GM21825 (cell line): ENCODE measurements at regions not wholly inside any gene's neighbourhood (a gene's known extent, or its start where the extent isn't known, plus 50 kb on each side); places are given as distances from the start of the nearest gene placed in this dataset.

Experiments
- ATAC-seq: cut with Tn5 transposase; IDR thresholded peaks from one replicate; pipeline ENCODE4 v1.9.1; 2021; ENCODE audit warnings: mild to moderate bottlenecking, moderate library complexity; ENCODE audit not compliant: unreplicated experiment

DNA sequence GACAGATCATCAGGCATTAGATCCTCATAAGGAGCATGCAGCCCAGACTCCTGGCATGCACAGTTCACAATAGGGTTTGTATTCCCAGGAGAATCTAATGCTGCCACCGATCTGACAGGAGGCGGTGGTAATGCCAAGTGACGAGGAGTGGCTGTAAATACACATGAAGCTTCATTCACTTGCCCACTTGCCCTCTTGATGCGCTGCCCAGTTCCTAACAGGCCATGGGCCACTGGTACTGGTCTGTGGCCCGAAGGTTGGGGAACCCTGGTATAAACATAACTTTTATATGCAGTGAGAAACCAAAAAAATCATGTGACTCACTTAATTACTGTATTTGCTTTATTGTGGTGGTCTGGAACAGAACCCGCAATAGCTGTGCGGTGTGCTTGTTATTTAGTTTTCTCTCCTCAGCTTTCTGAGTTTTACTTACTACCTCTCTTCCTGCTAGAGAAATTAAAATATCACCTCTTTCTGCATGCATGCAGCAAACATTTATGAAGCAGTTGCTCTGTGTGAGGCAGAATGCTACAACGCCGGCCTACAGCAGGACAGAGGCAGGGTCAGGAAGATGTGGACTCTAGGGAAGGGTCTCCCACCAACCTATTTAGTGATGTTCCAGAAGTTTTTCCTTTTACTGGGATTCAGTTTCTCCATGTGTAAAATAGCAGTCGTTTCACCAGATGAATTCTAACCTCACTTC, 151.3 kb downstream of the MAF start:
- no peak for ATAC-seq

DNA sequence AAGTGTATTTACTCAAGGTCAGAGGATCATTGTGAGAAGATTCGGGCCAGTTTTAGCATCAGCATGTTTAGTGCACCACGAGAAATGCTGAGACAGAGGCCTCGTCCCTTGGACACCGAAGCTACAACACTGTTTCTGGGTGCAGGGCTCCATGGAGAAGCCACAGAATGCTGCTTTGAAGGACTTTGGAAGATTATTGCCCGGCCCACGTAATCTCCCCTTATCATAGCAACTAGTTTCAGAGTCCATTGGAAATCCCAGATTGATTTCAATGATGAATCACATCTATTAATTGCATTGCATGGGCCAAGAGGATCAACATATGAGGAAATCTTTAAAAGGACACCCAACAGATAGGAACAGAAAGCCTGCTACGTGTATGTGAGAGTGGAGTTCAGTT, 156.0 kb downstream of the MAF start:
- no peak for ATAC-seq

DNA sequence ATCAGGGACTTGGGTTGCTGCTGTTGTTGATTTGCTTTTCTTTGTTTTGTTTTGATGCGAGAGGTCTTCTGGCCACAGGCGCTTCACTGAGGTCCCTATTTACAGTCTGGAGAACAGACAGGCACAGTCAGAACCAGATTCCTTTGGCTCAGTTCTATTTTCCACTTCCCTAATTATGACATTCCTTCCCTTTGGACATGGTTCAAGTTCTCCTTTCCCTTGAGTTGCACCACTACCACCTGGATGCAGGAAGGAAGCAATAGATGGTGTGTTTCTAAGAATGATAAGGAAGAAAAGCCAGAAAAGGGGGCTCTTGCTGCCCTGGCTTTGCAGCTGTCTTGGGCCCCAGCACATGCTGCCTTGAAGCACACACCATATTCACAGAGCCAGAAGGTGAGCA, 160.6 kb downstream of the MAF start:
- no peak for ATAC-seq

DNA sequence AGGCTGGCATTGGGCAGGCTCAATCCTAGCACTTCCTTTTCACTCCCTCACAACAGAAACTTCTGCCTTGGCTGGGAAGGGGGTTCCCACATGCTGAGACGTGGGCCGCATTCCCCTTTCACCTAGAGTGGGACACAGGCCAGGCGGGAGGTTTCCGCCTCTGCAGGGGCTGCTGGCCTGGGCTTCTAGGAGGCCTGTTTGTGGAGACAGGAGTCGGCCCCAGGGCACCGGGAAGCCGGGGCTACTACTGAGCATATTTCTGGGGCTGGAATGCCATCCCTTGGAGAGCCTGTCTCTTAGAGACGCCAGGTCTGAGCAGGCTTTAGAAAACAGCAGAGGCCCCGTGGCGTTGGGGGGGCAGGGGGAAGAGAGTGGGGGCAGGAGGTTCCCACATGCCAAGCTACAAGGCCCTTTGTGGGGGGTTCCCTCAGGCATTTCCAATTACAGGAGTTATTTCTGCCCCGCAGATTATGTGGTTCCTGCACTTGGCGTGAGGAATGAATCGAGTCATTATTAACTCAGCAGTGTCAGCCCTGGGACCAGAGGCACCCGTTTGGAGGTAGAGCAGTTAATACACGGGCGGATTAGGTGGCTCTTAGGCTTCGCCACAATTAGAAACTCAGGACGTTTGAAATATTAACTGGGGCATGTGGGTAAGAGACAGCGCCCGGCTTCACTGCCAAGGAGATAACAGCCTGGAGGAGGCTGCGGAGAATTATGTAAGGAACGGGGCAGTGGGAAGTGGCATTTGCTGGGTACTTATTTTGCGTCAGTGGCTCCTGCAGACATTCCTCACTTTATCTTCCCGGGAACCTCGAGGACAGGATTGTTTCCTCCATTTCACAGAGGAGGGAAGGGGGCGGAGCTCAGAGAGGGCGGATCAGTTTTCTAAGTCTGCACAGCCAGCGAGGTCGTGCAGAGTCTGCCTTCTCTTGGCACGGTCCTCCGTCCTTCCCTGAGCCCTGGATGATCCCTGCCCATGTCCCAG, 162.5 kb downstream of the MAF start:
- ATAC-seq = no peak

DNA sequence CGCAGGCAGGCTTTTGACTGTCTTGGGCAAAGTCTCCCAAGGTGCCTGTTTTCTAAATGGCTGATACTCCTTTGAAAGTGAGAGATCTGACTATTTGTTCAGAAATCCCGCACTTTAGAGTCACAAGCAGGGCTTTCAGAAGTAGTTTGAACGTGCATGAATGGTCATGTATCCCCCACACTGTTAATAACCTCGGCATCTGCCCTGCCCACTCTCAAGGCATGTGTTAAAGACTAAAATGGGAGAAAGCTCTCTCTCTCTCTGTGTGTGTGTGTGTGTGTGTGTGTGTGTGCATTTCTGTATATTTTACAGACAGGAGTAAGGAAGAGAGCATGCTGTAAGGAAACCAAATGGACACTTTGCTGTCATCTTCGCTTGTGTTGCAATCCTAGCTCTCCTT, 163.7 kb downstream of the MAF start:
- ATAC-seq = no peak

DNA sequence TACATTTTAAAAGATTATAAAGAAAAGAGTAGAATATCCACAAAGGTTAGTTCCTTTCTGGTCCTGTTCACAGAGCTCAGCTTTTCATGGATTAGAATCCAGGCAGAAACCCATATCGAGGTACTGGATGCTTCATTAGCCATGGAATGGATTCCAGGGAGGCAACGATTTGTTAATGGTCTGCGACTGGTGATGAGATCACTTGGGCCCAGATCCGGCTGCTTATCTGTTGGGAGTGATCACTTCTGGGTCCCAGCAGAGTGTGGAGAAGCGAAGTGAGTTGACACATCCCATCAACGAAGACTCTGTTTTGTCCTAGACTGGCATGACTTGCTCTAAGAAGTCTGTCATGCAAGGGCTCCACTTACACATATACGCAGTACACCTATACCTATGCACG, 165.8 kb downstream of the MAF start:
- ATAC-seq = no peak

DNA sequence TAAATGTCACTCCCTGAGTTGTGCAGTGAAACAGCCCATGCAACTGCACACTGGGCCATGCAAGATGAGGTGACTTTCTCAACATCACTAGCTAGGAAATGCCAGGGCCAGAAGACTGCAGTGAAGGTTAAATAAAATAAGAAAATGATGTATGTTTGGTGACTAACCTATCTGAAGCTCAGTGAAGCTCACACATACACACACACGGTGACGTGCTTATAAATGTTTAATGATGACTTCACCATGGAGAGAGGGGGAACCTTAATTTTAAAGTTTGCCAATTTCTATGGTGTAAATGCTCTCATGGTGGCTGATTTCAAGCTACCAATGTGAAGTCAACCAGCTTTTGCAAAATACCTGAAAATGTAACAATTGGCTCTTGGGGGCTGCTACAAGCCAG, 166.4 kb downstream of the MAF start:
- no peak for ATAC-seq

DNA sequence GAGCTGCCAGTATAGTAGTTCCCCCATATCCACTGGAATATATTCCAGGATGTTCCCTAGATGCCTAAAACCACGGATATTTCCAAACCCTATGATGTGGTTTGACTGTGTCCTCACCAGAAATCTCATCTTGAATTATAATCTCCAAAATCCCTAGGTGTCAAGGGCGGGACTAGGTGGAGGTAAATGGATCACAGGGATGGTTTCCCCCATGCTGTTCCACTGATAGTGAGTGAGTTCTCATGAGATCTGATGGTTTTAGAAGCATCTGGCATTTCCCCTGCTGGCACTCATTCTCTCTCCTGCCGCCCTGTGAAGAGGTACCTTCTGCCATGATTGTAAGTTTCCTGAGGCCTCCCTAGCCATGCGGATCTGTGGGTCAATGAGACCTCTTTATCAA, 168.6 kb downstream of the MAF start:
- ATAC-seq = no peak

DNA sequence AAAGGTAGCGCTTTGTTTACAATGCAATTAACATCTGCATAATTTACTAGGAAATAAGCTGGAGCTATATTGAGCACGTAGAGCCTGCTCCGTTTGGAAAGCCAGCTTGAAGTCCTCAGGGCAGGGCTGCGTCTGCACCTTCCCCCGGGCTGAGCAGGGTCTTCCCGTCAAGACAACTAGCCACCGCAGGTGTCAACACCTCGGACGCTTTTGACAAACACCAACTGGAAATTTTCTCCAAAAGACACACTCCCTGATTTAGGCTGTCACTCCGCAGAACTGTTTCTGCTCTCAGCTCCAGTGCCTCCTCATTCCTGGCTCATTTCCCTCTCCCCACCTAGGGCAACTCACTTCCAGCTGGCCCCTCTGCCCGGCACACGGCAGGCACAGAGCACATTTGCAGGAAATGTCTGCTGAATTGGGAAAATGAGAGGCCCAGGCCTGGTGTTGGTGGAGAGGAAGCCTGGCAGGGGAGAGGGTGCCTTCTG, 170.3 kb downstream of the MAF start:
- no peak for ATAC-seq

DNA sequence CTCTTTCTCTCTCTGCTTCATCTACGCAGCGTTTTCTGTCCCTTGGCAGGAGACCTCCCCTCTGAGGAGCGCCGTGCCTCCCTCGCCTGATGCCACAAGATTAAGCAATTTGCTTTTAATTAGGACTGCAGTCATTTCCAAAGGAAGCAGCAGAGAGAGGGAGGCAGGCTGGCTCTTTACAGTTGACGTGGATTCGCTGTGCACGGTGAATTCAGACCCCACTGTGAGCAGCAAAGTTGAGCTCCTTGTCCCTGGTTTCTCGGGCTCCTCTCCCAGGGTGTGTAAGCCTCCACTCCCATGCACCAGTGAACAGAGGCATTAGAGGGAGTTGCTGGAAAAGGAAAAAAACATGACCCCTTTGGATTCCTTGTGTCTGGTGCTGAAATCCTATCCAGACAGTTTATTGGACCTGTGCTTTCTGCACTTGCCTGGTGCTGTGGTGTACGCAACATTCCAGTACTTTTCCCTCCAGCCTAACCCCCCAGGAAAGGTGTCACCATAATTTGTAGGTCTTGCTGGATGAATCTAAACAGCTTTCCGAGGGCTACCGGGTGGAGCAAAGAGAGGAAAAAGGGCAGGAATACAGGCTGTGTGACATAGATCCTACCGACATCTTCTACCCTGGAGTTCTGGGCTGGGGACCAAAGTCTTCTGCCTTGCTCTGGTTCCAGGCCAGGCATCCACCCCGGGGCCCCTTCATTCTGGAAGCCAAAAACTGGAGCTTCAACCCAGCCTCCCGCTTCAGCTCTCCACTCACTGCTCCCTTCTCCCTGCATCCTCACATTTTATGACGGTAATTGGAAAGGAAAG, 171.0 kb downstream of the MAF start:
- no peak for ATAC-seq

DNA sequence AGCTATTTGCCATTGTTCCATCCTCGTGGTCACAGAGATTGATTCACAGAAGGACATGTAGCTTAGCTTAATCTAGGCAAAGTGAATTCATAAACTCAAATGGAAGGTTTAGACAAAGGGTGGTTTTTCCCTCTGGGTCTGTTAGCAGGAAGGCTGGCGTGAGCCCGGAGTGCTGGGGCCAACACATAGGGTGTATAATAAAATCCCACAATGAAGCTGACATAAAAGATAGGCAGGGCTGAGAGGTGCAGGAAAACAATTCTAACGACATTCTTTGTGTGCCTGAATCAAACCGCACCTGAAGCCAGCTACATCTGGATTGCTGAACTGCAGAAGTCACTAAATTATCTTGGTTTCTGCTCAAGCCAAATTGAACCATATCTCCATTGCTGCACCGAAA, 173.9 kb downstream of the MAF start:
- no peak for ATAC-seq

DNA sequence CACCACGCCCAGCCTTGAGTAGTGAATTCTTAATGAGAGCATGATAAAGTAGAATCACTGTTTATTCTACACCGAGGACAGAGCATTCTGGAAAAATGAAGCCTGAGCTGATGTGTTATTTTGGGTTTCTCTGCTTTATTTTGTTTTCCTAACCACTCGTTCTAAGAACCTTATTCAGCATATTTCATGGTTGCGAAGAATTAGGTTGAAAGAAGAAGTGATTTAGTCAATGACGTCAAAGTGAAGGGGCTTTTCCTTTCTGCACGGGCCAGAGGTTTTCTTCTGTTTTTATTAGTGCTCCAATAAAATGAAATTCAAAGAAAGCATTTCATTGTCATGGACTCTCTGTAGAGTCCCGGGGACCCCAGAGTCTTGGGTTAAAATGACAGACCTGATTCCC, 178.5 kb downstream of the MAF start:
- no peak for ATAC-seq

DNA sequence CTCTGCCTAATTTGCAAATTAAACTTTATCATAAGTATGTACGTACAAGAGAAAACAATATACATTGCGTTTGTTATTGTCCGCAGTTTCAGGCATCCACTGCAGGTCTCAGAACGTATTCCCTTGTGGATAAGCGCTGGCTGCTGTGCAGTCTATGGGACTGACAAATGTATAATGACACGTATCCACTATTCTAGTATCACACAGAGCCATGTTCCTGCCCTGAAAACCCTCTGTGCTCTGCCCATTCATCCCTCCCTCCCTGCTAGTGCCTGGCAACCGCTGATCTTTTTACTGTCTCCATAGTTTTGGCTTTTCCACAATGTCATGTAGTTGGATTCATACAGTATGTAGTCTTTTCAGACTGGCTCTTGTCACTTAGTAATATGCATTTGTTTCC, 179.4 kb downstream of the MAF start:
- no peak for ATAC-seq

DNA sequence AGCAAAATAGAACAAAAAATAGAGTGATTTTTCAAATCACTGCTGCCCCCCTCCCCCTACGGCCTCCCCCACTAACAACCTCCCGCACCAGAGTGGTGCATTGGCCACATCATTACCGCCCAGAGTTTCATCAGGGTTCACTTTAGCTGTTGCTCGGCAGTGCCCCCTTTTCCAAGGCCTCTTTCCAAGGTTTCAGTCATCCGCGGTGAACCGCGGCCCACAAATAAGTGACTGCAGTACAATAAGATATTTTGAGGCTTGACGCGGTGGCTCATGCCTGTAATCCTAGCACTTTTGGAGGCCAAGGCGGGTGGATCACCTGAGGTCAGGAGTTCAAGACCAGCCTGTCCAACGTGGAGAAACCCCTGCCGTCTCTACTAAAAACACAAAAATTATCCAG, 180.0 kb downstream of the MAF start:
- ATAC-seq = no peak

DNA sequence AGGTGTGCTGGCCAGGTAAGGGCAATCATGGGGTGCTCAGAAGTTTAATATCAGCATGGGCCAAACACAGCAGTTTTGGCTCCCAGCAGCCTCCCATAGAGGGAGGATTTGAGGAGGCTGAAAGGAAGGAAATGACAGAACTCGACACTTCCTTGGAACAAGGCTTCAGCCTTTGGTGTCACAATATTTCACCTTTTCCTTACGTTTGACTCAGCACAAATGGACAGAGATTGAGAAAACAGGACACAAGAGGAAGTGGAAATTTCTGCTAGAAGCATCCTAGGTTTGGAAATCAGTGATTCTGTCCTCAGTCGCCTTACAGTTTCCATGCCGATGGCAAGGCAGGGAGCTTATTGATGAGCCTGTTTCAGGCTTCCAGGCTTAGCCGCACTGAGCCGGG, 181.4 kb downstream of the MAF start:
- ATAC-seq = no peak

DNA sequence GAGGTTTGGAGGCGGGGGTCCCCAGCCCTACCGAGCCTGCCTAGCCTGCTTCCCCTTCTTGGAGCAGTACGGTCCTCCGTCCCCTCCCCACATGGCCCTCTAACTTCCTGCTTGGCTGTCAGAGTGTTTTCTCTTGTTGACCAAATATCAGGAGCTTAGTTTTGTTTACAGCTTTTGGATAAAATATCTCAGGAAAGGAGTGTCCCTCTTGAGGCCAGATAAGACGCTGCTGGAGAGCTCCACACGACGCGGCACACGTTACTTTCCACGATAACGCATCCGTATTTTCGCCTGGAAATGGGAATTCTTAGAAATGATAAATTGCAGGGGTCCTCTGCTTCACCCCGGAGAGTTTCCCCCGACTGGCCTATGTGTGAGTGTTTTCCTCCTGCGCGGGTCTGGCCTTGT, 182.9 kb downstream of the MAF start:
- ATAC-seq = no peak

DNA sequence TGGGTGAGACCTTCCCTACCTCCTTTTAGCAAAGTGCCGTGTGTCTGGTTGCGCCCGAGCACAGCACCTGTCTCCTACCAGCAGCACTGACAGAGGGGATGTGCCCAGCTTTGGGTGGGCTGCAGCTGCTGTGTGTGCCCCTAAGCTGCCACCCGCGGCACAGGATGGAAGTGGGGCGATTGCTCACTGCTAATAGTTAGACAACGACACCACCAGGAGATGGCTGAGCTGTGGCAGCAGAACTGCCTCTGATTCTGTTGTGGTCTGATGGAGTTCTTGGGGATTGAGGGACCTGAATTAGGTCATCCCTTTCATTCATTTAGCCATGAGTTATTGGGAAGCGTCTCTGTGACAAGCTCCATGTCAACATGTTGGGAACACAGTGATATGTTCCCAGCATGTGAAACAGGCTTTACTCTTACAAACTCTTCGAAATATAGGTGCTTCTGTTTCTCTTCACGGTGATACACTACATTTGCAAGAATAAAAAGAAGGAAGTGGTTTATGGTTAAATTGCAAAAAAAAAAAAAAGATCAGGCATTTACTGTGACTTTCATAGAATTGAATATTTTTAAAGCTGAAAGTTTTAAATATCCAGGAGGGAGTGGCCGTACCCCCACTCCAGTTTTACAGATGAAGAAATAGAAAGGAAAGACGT, 184.4 kb downstream of the MAF start:
- ATAC-seq = no peak

DNA sequence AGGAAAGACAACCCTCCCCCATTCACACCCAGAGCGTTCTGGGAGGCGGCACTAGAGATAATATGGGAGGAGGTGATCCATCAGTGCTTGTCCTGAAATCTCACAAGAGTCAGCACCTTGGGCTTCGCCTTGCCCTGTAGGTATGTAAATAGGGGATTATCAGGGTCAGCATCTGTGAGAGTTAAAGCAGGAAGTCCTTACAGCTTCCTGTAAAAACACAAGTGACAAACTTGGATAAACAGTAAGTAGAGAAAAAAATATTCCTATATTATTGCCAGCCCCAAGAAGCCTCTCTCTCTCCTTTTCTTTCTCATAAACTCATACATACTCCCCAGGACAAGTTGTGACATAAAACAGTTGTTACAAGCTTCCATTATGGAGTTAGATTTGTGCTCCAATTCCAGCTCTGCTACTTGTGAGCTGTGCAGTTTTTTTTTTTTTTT, 187.7 kb downstream of the MAF start:
- no peak for ATAC-seq

DNA sequence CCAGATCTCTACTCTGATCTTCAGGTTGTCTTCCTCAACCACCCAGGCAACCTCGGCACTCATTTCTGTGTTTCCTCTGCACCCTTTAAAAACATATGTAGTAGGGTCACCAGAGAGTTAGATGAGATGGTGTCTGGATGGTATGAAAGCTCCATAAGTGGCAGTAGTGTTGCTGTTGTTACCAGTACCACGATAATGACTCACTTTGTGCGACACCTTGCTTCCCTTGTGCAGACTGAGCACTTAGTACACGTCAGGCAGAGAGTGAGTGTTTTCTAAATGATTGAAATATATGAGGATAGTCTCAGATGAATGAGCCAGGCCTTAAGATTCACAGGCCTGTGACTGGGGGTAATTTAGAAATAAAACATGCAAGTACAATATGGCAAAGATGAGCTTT, 188.7 kb downstream of the MAF start:
- ATAC-seq = no peak

DNA sequence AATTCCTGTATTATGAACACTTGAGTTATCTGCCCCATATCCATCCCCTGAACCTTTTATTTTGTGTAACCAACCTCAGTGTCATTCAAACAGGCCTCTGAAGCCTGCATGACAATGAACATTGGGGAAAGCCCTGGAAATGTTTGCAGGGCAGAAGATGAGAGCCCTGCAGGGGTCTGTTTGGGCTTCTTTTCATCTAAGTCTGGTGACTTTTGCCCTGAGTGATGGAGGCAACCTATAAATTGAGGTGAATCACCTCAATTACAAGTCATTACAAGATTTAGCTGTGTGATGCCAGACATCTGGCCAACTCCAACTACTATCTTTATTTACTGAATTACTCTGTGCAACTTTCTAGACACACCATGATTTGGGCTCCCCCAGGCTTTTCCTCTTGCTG, 189.2 kb downstream of the MAF start:
- ATAC-seq = no peak

DNA sequence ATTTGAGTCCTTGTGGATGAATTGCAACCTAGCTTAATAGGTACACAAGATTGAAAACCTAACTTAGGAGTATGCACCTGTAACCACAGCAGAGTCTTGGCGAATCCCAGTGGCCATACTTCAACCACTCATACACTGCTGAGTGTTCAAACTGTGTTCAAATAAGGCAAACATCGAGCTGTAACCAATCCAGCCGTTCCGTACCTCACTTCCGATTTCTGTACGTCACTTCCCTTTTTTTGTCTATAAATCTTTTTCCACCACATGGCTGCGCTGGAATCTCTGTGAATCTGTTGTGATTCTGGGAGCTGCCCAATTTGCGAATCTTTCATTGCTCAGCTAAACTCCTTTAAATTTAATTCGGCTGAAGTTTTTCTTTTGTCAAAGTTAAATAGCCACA, 190.6 kb downstream of the MAF start:
- ATAC-seq = no peak
